ENCODE measurements at regions not wholly inside any gene's neighbourhood (a gene's known extent, or its start where the extent isn't known, plus 50 kb on each side); places are given as distances from the start of the nearest gene placed in this dataset.
"Not testable (repeated sequence)": the region's sequence is repeated elsewhere in the genome, so short reads cannot be mapped to it uniquely, and the experiment has no call there.

DNA sequence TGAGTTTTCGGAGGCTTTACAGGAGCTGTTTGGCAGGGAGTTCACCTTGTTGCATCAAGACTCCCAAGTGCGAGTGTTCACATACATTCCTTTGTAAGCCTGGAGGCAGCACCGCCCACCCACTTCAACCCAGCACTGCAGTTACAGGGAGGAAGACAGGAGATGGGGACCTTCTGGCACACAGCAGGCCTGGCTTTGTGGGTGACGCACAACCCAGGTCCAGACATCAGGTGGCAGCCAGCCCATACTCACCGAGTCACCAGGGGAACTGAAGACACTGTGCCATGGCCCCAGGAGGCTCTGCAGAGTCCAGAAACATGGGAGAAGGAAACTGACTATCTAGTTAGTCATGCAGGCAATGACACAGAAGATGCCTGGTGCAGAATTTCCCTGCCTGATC is 305.9 kb upstream of the RNF32 start:
- 84% methylated on average over 5 of the region's 5 CpGs for WGBS (ENCODE audit: insufficient coverage)
- Histone ChIP-seq H3K36me3 (ENCODE audit: control insufficient read depth, insufficient read depth, low read length) (no peaks in the 10 kb centered on the region), H3K9me3 (ENCODE audit: control insufficient read depth, insufficient read depth, low read length) (no peaks in the 10 kb centered on the region), H3K27ac (ENCODE audit: low read length) (no peak overlapping the region), H3K4me1 (ENCODE audit: control insufficient read depth, insufficient read depth, low read length) (no peaks in the 10 kb centered on the region), H3K27me3 (ENCODE audit: control insufficient read depth, insufficient read depth, low read length) (no peaks in the 10 kb centered on the region), H3K4me3 (ENCODE audit: low read length) (no peak overlapping the region)
- intact Hi-C loops (cut with micrococcal nuclease): no loop called here
- TF ChIP-seq, protein P1, sequence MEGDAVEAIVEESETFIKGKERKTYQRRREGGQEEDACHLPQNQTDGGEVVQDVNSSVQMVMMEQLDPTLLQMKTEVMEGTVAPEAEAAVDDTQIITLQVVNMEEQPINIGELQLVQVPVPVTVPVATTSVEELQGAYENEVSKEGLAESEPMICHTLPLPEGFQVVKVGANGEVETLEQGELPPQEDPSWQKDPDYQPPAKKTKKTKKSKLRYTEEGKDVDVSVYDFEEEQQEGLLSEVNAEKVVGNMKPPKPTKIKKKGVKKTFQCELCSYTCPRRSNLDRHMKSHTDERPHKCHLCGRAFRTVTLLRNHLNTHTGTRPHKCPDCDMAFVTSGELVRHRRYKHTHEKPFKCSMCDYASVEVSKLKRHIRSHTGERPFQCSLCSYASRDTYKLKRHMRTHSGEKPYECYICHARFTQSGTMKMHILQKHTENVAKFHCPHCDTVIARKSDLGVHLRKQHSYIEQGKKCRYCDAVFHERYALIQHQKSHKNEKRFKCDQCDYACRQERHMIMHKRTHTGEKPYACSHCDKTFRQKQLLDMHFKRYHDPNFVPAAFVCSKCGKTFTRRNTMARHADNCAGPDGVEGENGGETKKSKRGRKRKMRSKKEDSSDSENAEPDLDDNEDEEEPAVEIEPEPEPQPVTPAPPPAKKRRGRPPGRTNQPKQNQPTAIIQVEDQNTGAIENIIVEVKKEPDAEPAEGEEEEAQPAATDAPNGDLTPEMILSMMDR (IDR thresholded peaks at IDR 0.05): no peak
- H3K27ac Mint-ChIP-seq: no peak overlapping the region
- no peaks in the 10 kb centered on the region for H3K4me1 Mint-ChIP-seq
- H3K27me3 Mint-ChIP-seq (ENCODE audit: low read depth in 2 of 2): no peaks in the 10 kb centered on the region
- DNase-seq (no peak), ATAC-seq (no peak)
- no peaks in the 10 kb centered on the region for H3K9me3 Mint-ChIP-seq
- H3K4me3 Mint-ChIP-seq: no peak overlapping the region
- no peaks in the 10 kb centered on the region for H3K36me3 Mint-ChIP-seq

DNA sequence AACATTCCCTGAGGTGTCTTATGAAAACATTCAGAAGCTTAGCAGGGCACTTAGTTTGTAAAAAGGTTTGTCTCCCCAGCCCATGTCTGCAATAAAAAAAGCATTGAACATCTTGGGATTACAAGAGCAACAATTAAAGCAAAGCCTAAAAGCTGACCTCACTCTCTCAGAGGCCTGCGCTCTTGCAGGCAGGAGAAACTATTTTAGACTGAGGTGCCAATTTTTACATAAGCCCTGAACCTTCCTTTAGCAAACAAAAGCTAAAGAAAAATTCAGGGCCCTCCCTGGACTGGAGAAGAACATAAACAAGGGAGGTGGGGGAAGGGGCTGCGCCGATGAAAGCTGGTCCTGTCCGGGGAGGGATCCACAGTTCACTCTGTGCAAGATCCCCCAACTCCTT is 312.7 kb upstream of the RNF32 start:
- H3K4me1 Mint-ChIP-seq: no peaks in the 10 kb centered on the region
- ATAC-seq (no peak), DNase-seq (no peak)
- intact Hi-C loops (cut with micrococcal nuclease): no loop called here
- no peaks in the 10 kb centered on the region for H3K36me3 Mint-ChIP-seq
- no peak overlapping the region for H3K4me3 Mint-ChIP-seq
- Histone ChIP-seq H3K27ac (ENCODE audit: low read length) (no peak overlapping the region), H3K9me3 (ENCODE audit: control insufficient read depth, insufficient read depth, low read length) (no peaks in the 10 kb centered on the region), H3K4me3 (ENCODE audit: low read length) (no peak overlapping the region), H3K27me3 (ENCODE audit: control insufficient read depth, insufficient read depth, low read length) (no peaks in the 10 kb centered on the region), H3K36me3 (ENCODE audit: control insufficient read depth, insufficient read depth, low read length) (no peaks in the 10 kb centered on the region), H3K4me1 (ENCODE audit: control insufficient read depth, insufficient read depth, low read length) (no peaks in the 10 kb centered on the region)
- peaks cover 0 to 7% of the 10 kb centered on the region in 2 donors for H3K9me3 Mint-ChIP-seq
- peaks cover 0 to 3% of the 10 kb centered on the region in 2 donors for H3K27me3 Mint-ChIP-seq (ENCODE audit: low read depth in 2 of 2)
- H3K27ac Mint-ChIP-seq: no peak overlapping the region
- 49% methylated on average over 3 of the region's 4 CpGs for WGBS (ENCODE audit: insufficient coverage)
- TF ChIP-seq, protein P1 (IDR thresholded peaks at IDR 0.05): no peak

DNA sequence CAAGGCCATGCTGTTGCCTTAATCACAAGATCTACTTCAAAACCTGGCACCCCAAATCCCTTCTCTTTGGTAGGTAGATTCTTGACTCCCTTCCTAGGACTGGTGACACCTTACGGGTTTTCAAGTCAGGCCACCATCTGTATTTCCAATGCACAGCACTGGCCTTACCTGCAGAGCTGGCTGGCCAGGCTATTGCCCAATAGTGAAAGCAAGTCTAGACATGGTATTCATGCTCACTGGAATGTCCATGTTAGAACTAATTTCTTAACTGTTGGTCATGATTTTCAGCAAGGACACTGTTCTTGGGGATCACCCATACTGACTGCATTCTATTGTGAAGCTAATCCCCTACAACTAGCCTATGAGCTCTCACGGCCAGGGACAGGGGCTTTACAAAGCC is 313.1 kb upstream of the RNF32 start:
- Histone ChIP-seq H3K27ac (ENCODE audit: low read length) (no peak overlapping the region), H3K36me3 (ENCODE audit: control insufficient read depth, insufficient read depth, low read length) (no peaks in the 10 kb centered on the region), H3K4me3 (ENCODE audit: low read length) (no peak overlapping the region), H3K4me1 (ENCODE audit: control insufficient read depth, insufficient read depth, low read length) (no peaks in the 10 kb centered on the region), H3K27me3 (ENCODE audit: control insufficient read depth, insufficient read depth, low read length) (no peaks in the 10 kb centered on the region), H3K9me3 (ENCODE audit: control insufficient read depth, insufficient read depth, low read length) (no peaks in the 10 kb centered on the region)
- no peaks in the 10 kb centered on the region for H3K36me3 Mint-ChIP-seq
- H3K9me3 Mint-ChIP-seq: peaks cover 0 to 7% of the 10 kb centered on the region in 2 donors
- intact Hi-C loops (cut with micrococcal nuclease): no loop called here
- DNase-seq (no peak), ATAC-seq (no peak)
- WGBS (ENCODE audit: insufficient coverage): 74% methylated on average over 2 of the region's 2 CpGs
- no peaks in the 10 kb centered on the region for H3K4me1 Mint-ChIP-seq
- no peak overlapping the region for H3K27ac Mint-ChIP-seq
- no peak overlapping the region for H3K4me3 Mint-ChIP-seq
- TF ChIP-seq, protein P1 (IDR thresholded peaks at IDR 0.05): no peak
- peaks cover 0 to 3% of the 10 kb centered on the region in 2 donors for H3K27me3 Mint-ChIP-seq (ENCODE audit: low read depth in 2 of 2)

DNA sequence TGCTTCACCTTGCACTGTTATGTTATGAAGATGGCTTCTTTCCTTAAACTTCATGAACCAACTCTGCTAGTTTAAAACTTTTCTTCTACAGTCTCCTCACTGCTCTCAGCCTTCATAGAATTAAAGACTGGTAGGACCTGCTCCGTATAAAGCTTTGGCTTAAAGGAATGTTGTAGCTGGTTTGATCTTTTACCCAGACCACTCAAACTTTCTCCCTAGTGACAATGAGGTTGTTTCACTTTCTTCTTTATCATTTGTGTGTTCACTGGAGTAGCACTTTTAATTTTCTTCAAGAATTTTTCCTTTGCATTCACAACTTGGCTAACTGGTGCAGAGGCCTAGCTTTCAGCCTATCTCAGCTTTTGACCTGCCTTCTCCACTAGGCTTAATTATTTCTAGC is 316.4 kb upstream of the RNF32 start:
- H3K9me3 Mint-ChIP-seq: peaks cover 0 to 7% of the 10 kb centered on the region in 2 donors
- Histone ChIP-seq H3K4me1 (ENCODE audit: control insufficient read depth, insufficient read depth, low read length) (no peaks in the 10 kb centered on the region), H3K27me3 (ENCODE audit: control insufficient read depth, insufficient read depth, low read length) (no peaks in the 10 kb centered on the region), H3K36me3 (ENCODE audit: control insufficient read depth, insufficient read depth, low read length) (no peaks in the 10 kb centered on the region), H3K9me3 (ENCODE audit: control insufficient read depth, insufficient read depth, low read length) (no peaks in the 10 kb centered on the region), H3K4me3 (ENCODE audit: low read length) (no peak overlapping the region), H3K27ac (ENCODE audit: low read length) (no peak overlapping the region)
- DNase-seq (no peak), ATAC-seq (no peak)
- intact Hi-C loops (cut with micrococcal nuclease): no loop called here
- 60% methylated on average over 1 of the region's 1 CpG for WGBS (ENCODE audit: insufficient coverage)
- TF ChIP-seq, protein P1 (IDR thresholded peaks at IDR 0.05): no peak
- H3K4me3 Mint-ChIP-seq: no peak overlapping the region
- H3K36me3 Mint-ChIP-seq: no peaks in the 10 kb centered on the region
- no peak overlapping the region for H3K27ac Mint-ChIP-seq
- no peaks in the 10 kb centered on the region for H3K4me1 Mint-ChIP-seq
- H3K27me3 Mint-ChIP-seq (ENCODE audit: low read depth in 2 of 2): peaks cover 0 to 3% of the 10 kb centered on the region in 2 donors

DNA sequence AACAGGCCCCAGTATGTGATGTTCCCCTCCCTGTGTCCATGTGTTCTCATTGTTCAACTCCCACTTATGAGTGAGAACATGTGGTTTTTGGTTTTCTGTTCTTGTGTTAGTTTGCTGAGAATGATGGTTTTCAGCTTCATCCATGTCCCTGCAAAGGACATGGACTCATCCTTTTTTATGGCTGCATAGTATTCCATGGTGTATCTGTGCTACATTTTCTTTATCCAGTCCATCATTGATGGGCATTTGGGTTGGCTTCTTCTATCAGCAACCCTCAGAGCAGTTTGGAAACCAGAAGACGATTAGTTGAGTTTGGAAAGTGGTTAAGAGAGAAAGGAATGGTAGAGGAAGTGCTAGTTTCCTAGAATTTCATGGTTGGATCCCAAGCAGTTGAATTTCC is 319.1 kb upstream of the RNF32 start:
- H3K9me3 ChIP-seq (ENCODE audit: control insufficient read depth, insufficient read depth, low read length); intact Hi-C loops (cut with micrococcal nuclease); H3K27ac Mint-ChIP-seq; DNase-seq; H3K4me1 ChIP-seq (ENCODE audit: control insufficient read depth, insufficient read depth, low read length); H3K4me3 ChIP-seq (ENCODE audit: low read length); H3K36me3 Mint-ChIP-seq; H3K4me3 Mint-ChIP-seq; H3K9me3 Mint-ChIP-seq; H3K36me3 ChIP-seq (ENCODE audit: control insufficient read depth, insufficient read depth, low read length); H3K4me1 Mint-ChIP-seq; H3K27me3 ChIP-seq (ENCODE audit: control insufficient read depth, insufficient read depth, low read length); H3K27me3 Mint-ChIP-seq (ENCODE audit: low read depth in 2 of 2); ATAC-seq; H3K27ac ChIP-seq (ENCODE audit: low read length): not testable (repeated sequence)
- 60% methylated on average over 1 of the region's 1 CpG for WGBS (ENCODE audit: insufficient coverage)

All from natural killer cell (primary cell).